ENCODE measurements at regions not wholly inside any gene's neighbourhood (a gene's known extent, or its start where the extent isn't known, plus 50 kb on each side); places are given as distances from the start of the nearest gene placed in this dataset.
"Not testable (repeated sequence)": the region's sequence is repeated elsewhere in the genome, so short reads cannot be mapped to it uniquely, and the experiment has no call there.

DNA sequence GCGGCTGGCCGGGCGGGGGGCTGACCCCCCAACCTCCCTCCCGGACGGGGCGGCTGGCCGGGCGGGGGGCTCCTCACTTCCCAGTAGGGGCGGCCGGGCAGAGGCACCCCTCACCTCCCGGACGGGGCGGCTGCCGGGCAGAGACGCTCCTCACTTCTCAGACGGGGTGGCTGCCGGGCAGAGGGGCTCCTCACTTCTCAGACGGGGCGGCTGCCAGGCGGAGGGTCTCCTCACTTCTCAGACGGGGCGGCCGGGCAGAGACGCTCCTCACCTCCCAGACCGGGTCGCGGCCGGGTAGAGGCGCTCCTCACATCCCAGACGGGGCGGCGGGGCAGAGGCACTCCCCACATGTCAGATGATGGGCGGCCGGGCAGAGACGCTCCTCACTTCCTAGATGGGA lies 112.6 kb upstream of the FAM174B start:
- ATAC-seq; DNase-seq; CTCF ChIA-PET; H3K36me3 Mint-ChIP-seq (ENCODE audit: low read depth); H3K27ac Mint-ChIP-seq; POLR2A ChIA-PET; H3K4me1 Mint-ChIP-seq (ENCODE audit: low read depth); H3K27me3 Mint-ChIP-seq (ENCODE audit: low read depth); H3K4me3 Mint-ChIP-seq; H3K9me3 Mint-ChIP-seq (ENCODE audit: insufficient read depth): not testable (repeated sequence)

DNA sequence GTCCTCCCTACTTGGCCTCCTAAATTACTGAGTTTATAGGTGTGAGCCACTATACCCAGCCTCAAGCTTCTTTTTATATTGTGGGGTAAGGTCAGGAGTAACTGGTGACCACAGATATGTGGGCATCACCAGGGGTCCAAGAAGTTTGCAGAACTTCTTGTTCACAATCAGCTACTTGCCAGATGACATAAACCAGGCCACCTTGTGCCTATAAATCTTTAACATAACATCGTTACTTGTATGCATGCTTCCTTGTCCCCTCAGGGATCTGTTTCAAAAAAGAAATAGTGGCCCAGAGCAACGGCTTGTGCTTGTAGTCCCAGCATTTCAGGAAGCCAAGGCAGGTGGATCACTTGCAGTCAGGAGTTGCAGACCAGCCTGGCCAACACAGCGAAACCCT lies 115.1 kb upstream of the FAM174B start:
- Mint-ChIP-seq H3K4me1 (ENCODE audit: low read depth) (no peaks in the 10 kb centered on the region), H3K27ac (no peak overlapping the region), H3K4me3 (no peak overlapping the region), H3K36me3 (ENCODE audit: low read depth) (peaks cover 2% of the 10 kb centered on the region), H3K9me3 (ENCODE audit: insufficient read depth) (no peaks in the 10 kb centered on the region), H3K27me3 (ENCODE audit: low read depth) (no peaks in the 10 kb centered on the region)
- CTCF ChIA-PET, result no interaction called here
- DNase-seq (no peak), ATAC-seq (no peak)
- POLR2A ChIA-PET, result interaction anchor here (0.6 kb wide), 1 partner anchor 425 kb away, joined by 3 read pairs; no protein-coding TSS in a partner anchor

- Mint-ChIP-seq H3K27me3 (ENCODE audit: low read depth) (no peaks in the 10 kb centered on the region), H3K4me1 (ENCODE audit: low read depth) (no peaks in the 10 kb centered on the region), H3K27ac (no peak overlapping the region), H3K4me3 (no peak overlapping the region), H3K9me3 (ENCODE audit: insufficient read depth) (no peaks in the 10 kb centered on the region), H3K36me3 (ENCODE audit: low read depth) (peaks cover 2% of the 10 kb centered on the region)
- no peak for ATAC-seq
- DNase-seq, result no peak
- ChIA-PET POLR2A (interaction anchor here (0.7 kb wide), 1 partner anchor 243 kb away, joined by 3 read pairs; no protein-coding TSS in a partner anchor), CTCF (no interaction called here)
These were observed 116.5 kb upstream of the FAM174B start for GRCh38 chr15:92772061-92772460.

- no peaks in the 10 kb centered on the region for H3K27me3 Mint-ChIP-seq (ENCODE audit: low read depth)
- no peaks in the 10 kb centered on the region for H3K9me3 Mint-ChIP-seq (ENCODE audit: insufficient read depth)
- POLR2A ChIA-PET, result interaction anchor here (0.7 kb wide), 1 partner anchor 243 kb away, joined by 3 read pairs; no protein-coding TSS in a partner anchor
- no peaks in the 10 kb centered on the region for H3K4me1 Mint-ChIP-seq (ENCODE audit: low read depth)
- ATAC-seq (no peak), DNase-seq (no peak)
- H3K4me3 Mint-ChIP-seq, result no peak overlapping the region
- peaks cover 2% of the 10 kb centered on the region for H3K36me3 Mint-ChIP-seq (ENCODE audit: low read depth)
- no peak overlapping the region for H3K27ac Mint-ChIP-seq
- CTCF ChIA-PET, result no interaction called here
These were observed 117.2 kb upstream of the FAM174B start for GRCh38 chr15:92772626-92773244.

DNA sequence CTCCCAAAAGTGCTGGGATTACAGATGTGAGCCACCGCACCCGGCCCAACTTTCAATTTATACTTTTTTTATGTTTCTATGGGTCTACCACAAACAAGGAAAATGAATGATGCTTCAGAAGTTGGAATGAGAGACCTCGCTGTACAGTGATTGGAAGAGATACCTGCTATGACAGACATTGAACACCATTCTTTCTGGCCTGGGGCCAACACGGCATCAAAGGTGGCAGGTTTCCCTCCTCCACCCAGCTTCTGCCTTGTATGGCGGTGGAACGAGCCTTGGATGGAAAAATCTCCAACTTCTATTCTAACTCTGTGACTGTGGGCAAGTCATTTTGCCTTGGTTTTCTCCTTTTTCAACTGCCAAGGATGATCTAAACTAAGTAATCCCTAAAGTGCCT lies 117.8 kb upstream of the FAM174B start:
- Mint-ChIP-seq H3K4me1 (ENCODE audit: low read depth) (no peaks in the 10 kb centered on the region), H3K9me3 (ENCODE audit: insufficient read depth) (no peaks in the 10 kb centered on the region), H3K27me3 (ENCODE audit: low read depth) (no peaks in the 10 kb centered on the region), H3K4me3 (no peak overlapping the region), H3K36me3 (ENCODE audit: low read depth) (peaks cover 2% of the 10 kb centered on the region), H3K27ac (no peak overlapping the region)
- CTCF ChIA-PET, result no interaction called here
- POLR2A ChIA-PET, result no interaction called here
- no peak for ATAC-seq
- no peak for DNase-seq

DNA sequence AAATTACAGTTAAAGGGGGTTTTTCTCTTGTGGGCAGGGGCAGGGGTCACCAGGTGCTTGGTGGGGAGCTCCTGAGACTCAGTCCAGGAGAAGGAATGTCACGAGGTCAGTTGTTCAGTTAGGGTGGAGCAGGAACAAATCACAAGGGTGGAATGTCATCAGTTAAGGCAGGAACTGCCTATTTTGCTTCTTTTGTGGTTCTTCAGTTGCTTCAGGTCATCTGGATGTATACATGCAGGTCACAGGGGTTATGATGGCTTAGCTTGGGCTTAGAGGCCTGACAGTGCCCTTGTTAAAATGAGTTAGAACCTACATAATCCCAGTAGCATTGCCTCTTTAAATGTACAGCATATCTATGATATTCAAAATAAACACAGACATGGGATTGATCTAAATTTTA lies 120.2 kb upstream of the CHD2 start:
- no peak for DNase-seq
- ATAC-seq, result no peak
- Mint-ChIP-seq H3K4me1 (ENCODE audit: low read depth) (no peaks in the 10 kb centered on the region), H3K27ac (no peak overlapping the region), H3K27me3 (ENCODE audit: low read depth) (no peaks in the 10 kb centered on the region), H3K4me3 (no peak overlapping the region), H3K36me3 (ENCODE audit: low read depth) (peaks cover 6% of the 10 kb centered on the region), H3K9me3 (ENCODE audit: insufficient read depth) (peaks cover 11% of the 10 kb centered on the region)
- CTCF ChIA-PET, result no interaction called here
- POLR2A ChIA-PET, result no interaction called here

GRCh38 chr15:92780843-92781242 lies 119.3 kb upstream of the CHD2 start:
- no peak for DNase-seq
- CTCF ChIA-PET, result no interaction called here
- Mint-ChIP-seq H3K4me1 (ENCODE audit: low read depth) (no peaks in the 10 kb centered on the region), H3K36me3 (ENCODE audit: low read depth) (peaks cover 6% of the 10 kb centered on the region), H3K27me3 (ENCODE audit: low read depth) (no peaks in the 10 kb centered on the region), H3K9me3 (ENCODE audit: insufficient read depth) (peaks cover 11% of the 10 kb centered on the region), H3K4me3 (no peak overlapping the region), H3K27ac (no peak overlapping the region)
- POLR2A ChIA-PET, result no interaction called here
- no peak for ATAC-seq

DNA sequence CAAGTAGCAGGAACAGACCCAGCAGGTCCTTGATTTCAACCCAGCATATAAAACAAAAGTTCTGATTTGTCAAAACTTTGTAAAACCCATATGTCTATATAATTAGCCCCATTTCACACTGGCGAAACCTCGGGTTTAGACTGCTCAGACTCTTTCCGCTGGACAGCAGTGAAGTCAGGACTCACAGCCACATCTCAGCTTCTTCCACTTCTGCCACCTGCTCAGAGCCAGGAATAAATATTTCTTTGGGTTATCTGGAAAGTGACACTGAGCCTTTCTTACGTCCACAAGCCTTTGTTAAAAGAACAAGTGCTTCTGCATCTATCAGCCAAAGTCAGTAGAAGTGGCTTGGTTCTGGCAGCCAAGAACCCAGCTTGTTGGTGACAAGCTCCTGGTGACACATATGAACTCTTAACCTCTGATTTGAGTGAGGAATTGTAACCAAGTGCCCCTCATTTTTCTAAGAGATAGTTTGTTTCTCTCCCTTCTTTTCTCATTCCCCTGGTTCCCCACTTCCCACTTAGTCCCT lies 118.1 kb upstream of the CHD2 start:
- Mint-ChIP-seq H3K27ac (no peak overlapping the region), H3K36me3 (ENCODE audit: low read depth) (peaks cover 6% of the 10 kb centered on the region), H3K9me3 (ENCODE audit: insufficient read depth) (peaks cover 11% of the 10 kb centered on the region), H3K4me1 (ENCODE audit: low read depth) (no peaks in the 10 kb centered on the region), H3K4me3 (no peak overlapping the region), H3K27me3 (ENCODE audit: low read depth) (no peaks in the 10 kb centered on the region)
- ChIA-PET CTCF (no interaction called here), POLR2A (no interaction called here)
- DNase-seq (no peak), ATAC-seq (no peak)

- ChIA-PET CTCF (interaction anchor here (1.9 kb wide), 1 partner anchor 10 kb away, joined by 14 read pairs; no protein-coding TSS in a partner anchor), POLR2A (interaction anchor here (0.6 kb wide), 1 partner anchor 18 kb away, joined by 3 read pairs; no protein-coding TSS in a partner anchor)
- no peak for DNase-seq
- H3K27me3 Mint-ChIP-seq (ENCODE audit: low read depth), result no peaks in the 10 kb centered on the region
- ATAC-seq, result no peak
- no peaks in the 10 kb centered on the region for H3K36me3 Mint-ChIP-seq (ENCODE audit: low read depth)
- no peaks in the 10 kb centered on the region for H3K4me1 Mint-ChIP-seq (ENCODE audit: low read depth)
- no peak overlapping the region for H3K4me3 Mint-ChIP-seq
- no peaks in the 10 kb centered on the region for H3K9me3 Mint-ChIP-seq (ENCODE audit: insufficient read depth)
- H3K27ac Mint-ChIP-seq, result no peak overlapping the region
These were observed 113.0 kb upstream of the CHD2 start for GRCh38 chr15:92787116-92787515.

DNA sequence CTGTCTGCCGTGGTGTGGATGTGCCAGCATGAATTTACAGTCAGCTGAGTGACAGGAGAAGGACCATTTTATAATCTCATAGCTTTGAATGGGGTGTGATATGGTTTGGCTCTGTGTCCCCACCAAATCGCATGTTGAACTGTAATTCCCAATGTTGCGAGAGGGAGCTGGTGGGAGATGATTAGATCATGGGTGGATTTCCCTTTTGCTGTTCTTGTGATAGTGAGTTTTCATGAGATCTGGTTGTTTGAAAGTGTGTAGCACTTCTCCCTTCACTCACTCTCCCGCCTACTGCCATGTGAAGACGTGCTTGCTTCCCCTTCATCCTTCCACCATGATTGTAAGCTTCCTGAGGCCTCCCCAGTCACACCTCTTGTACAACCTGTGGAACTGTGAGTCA lies 111.9 kb upstream of the CHD2 start:
- no peak overlapping the region for H3K4me3 Mint-ChIP-seq
- H3K27ac Mint-ChIP-seq, result no peak overlapping the region
- H3K4me1 Mint-ChIP-seq (ENCODE audit: low read depth), result no peaks in the 10 kb centered on the region
- ChIA-PET POLR2A (no interaction called here), CTCF (interaction anchor here (1.5 to 1.9 kb wide), 3 partner anchors 9 to 300 kb away, joined by 4 to 14 read pairs (median 5); no protein-coding TSS in a partner anchor)
- no peaks in the 10 kb centered on the region for H3K27me3 Mint-ChIP-seq (ENCODE audit: low read depth)
- ATAC-seq (no peak), DNase-seq (no peak)
- no peaks in the 10 kb centered on the region for H3K9me3 Mint-ChIP-seq (ENCODE audit: insufficient read depth)
- no peaks in the 10 kb centered on the region for H3K36me3 Mint-ChIP-seq (ENCODE audit: low read depth)

DNA sequence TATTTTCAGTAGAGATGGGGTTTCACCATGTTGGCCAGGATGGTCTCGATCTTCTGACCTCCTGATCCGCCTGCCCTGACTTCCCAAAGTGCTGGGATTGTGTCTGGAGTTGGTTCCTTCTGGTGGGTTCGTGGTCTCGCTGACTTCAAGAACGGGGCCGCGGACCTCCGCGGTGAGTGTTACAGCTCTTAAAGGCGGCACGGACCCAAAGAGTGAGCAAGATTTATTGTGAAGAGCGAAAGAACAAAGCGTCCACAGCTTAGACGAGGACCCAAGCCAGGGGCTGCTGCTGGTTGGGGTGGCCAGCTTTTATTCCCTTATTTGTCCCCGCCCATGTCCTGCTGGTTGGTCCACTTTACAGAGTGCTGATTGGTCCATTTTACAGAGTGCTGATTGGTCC lies 111.3 kb upstream of the CHD2 start:
- H3K27me3 Mint-ChIP-seq (ENCODE audit: low read depth); H3K4me1 Mint-ChIP-seq (ENCODE audit: low read depth); H3K4me3 Mint-ChIP-seq; ATAC-seq; H3K36me3 Mint-ChIP-seq (ENCODE audit: low read depth); POLR2A ChIA-PET; H3K9me3 Mint-ChIP-seq (ENCODE audit: insufficient read depth); H3K27ac Mint-ChIP-seq; DNase-seq: not testable (repeated sequence)
- CTCF ChIA-PET, result interaction anchor here (1.5 to 1.9 kb wide), 3 partner anchors 8 to 299 kb away, joined by 4 to 14 read pairs (median 5); no protein-coding TSS in a partner anchor

GRCh38 chr15:92796161-92796611 lies 103.9 kb upstream of the CHD2 start:
- peaks cover 4% of the 10 kb centered on the region for H3K4me1 Mint-ChIP-seq (ENCODE audit: low read depth)
- no peaks in the 10 kb centered on the region for H3K27me3 Mint-ChIP-seq (ENCODE audit: low read depth)
- ATAC-seq, result no peak
- H3K9me3 Mint-ChIP-seq (ENCODE audit: insufficient read depth), result no peaks in the 10 kb centered on the region
- ChIA-PET CTCF (interaction anchor here (0.7 to 5.4 kb wide), 20 partner anchors 8 to 291 kb away, joined by 3 to 87 read pairs (median 8); partner anchors contain the start of gene CHD2), POLR2A (interaction anchor here (0.7 to 2.2 kb wide), 4 partner anchors 8 to 122 kb away, joined by 3 to 10 read pairs (median 4); no protein-coding TSS in a partner anchor)
- no peak for DNase-seq
- no peak overlapping the region for H3K27ac Mint-ChIP-seq
- no peaks in the 10 kb centered on the region for H3K36me3 Mint-ChIP-seq (ENCODE audit: low read depth)
- H3K4me3 Mint-ChIP-seq, result no peak overlapping the region
